Neural cell (in vitro differentiated cells): ENCODE measurements at regions not wholly inside any gene's neighbourhood (a gene's known extent, or its start where the extent isn't known, plus 50 kb on each side); places are given as distances from the start of the nearest gene placed in this dataset.
"Not testable (repeated sequence)": the region's sequence is repeated elsewhere in the genome, so short reads cannot be mapped to it uniquely, and the experiment has no call there.

ENCODE experiments used
- H2AFZ ChIP-seq: fragments of 200-600, 300-800 bp; sonication (generic), shearing (Covaris generic); 2 replicates; pipeline ENCODE4 v1.6.0; 2014; ENCODE audit warnings: low read depth, mild to moderate bottlenecking, antibody characterized with exemption, low read length, moderate library complexity
- H3F3A ChIP-seq: fragments of 200-600 bp; shearing (Covaris generic); 2 replicates; pipeline ENCODE4 v1.6.1; 2016; ENCODE audit warnings: mild to moderate bottlenecking, moderate library complexity, mixed read lengths, antibody characterized with exemption, low read length; ENCODE audit not compliant: insufficient read depth, poor library complexity, severe bottlenecking
- H3K27ac ChIP-seq: fragments of 200-600, 300-800 bp; sonication (generic), shearing (Covaris generic); 2 replicates; pipeline ENCODE4 v1.5.1; 2014; ENCODE audit warnings: mild to moderate bottlenecking, low read length, moderate library complexity
- H3K27me3 ChIP-seq: fragments of 300-800, 200-600 bp; sonication (generic), shearing (Covaris generic); 2 replicates; pipeline ENCODE4 v1.6.0; 2014; ENCODE audit warnings: mild to moderate bottlenecking, low read depth, low read length, moderate library complexity; ENCODE audit not compliant: insufficient read depth
- H3K36me3 ChIP-seq: fragments of 300-800, 200-600 bp; sonication (generic), shearing (Covaris generic); 2 replicates; pipeline ENCODE4 v1.5.1; 2014; ENCODE audit warnings: mild to moderate bottlenecking, antibody characterized with exemption, low read length, moderate library complexity; ENCODE audit not compliant: insufficient read depth
- H3K4me2 ChIP-seq: fragments of 300-800, 200-600 bp; sonication (generic), shearing (Covaris generic); 2 replicates; pipeline ENCODE4 v1.6.0; 2014; ENCODE audit warnings: mild to moderate bottlenecking, low read length
- H3K4me3 ChIP-seq: fragments of 300-800, 200-600 bp; sonication (generic), shearing (Covaris generic); 2 replicates; pipeline ENCODE4 v1.5.1; 2014; ENCODE audit warnings: mild to moderate bottlenecking, low read length, moderate library complexity
- H3K79me2 ChIP-seq: fragments of 200-600 bp; shearing (Covaris generic); replicated peaks from 2 replicates; pipeline ENCODE4 v1.6.0; 2014; ENCODE audit warnings: mild to moderate bottlenecking, low read length, moderate library complexity; ENCODE audit not compliant: insufficient read depth
- H3K9ac ChIP-seq: fragments of 300-800, 200-600 bp; sonication (generic), shearing (Covaris generic); 2 replicates; pipeline ENCODE4 v1.6.1; 2016; ENCODE audit warnings: mild to moderate bottlenecking, low read length, mixed read lengths
- H3K9me2 ChIP-seq: fragments of 200-600 bp; shearing (Covaris generic); 2 replicates; pipeline ENCODE4 v1.6.1; 2016; ENCODE audit warnings: mild to moderate bottlenecking, low read length, mixed read lengths; ENCODE audit not compliant: insufficient read depth
- H3K9me3 ChIP-seq: fragments of 200-600, 300-800 bp; sonication (generic), shearing (Covaris generic); 2 replicates; pipeline ENCODE4 v1.6.1; 2016; ENCODE audit warnings: mild to moderate bottlenecking, mixed run types, low read length, moderate library complexity, mixed read lengths
- H4K20me1 ChIP-seq: fragments of 200-600 bp; shearing (Covaris generic); 2 replicates; pipeline ENCODE4 v1.6.1; 2016; ENCODE audit warnings: mild to moderate bottlenecking, mixed run types; ENCODE audit not compliant: insufficient read depth
- EP300 ChIP-seq: fragments of 450-650 bp; conservative IDR thresholded peaks from 2 replicates; pipeline ENCODE4 v1.6.1; 2014; ENCODE audit warnings: antibody characterized with exemption, mild to moderate bottlenecking, moderate library complexity; ENCODE audit not compliant: poor library complexity, severe bottlenecking
- EZH2 ChIP-seq: fragments of 200-600, 300-800 bp; shearing (Covaris generic), sonication (generic); IDR thresholded peaks from 2 replicates; pipeline ENCODE4 v1.6.1; 2014; ENCODE audit warnings: antibody characterized with exemption, low read length, borderline replicate concordance, mild to moderate bottlenecking; ENCODE audit not compliant: insufficient read depth, poor library complexity, severe bottlenecking
- MXI1 ChIP-seq: fragments of 450-650 bp; conservative IDR thresholded peaks from 2 replicates; pipeline ENCODE4 v1.6.1; 2014; ENCODE audit warnings: antibody characterized with exemption, mild to moderate bottlenecking; ENCODE audit not compliant: poor library complexity, severe bottlenecking
- POLR2AphosphoS5 ChIP-seq: IDR thresholded peaks from 2 replicates; pipeline ENCODE4 v1.6.1; 2012
- RAD21 ChIP-seq: fragments of 450-650 bp; conservative IDR thresholded peaks from 2 replicates; pipeline ENCODE4 v1.6.1; 2014; ENCODE audit warnings: antibody characterized with exemption, mild to moderate bottlenecking, moderate library complexity
- SMC3 ChIP-seq: fragments of 450-650 bp; conservative IDR thresholded peaks from 2 replicates; pipeline ENCODE4 v1.6.1; 2014; ENCODE audit warnings: antibody characterized with exemption, mild to moderate bottlenecking, moderate library complexity; ENCODE audit not compliant: poor library complexity
- TAF1 ChIP-seq: IDR thresholded peaks from 2 replicates; pipeline ENCODE4 v1.6.1; 2012; ENCODE audit warnings: low read depth
- TF ChIP-seq, protein P1 (sequence below): fragments of 450-650 bp; IDR thresholded peaks from 2 replicates; pipeline ENCODE4 v1.5.1; 2014; ENCODE audit warnings: antibody characterized with exemption, mild to moderate bottlenecking, moderate library complexity; ENCODE audit not compliant: poor library complexity, severe bottlenecking
- TF ChIP-seq, protein P2 (sequence below): IDR thresholded peaks from 2 replicates; pipeline ENCODE4 v1.6.1; 2012; ENCODE audit warnings: borderline replicate concordance

DNA sequence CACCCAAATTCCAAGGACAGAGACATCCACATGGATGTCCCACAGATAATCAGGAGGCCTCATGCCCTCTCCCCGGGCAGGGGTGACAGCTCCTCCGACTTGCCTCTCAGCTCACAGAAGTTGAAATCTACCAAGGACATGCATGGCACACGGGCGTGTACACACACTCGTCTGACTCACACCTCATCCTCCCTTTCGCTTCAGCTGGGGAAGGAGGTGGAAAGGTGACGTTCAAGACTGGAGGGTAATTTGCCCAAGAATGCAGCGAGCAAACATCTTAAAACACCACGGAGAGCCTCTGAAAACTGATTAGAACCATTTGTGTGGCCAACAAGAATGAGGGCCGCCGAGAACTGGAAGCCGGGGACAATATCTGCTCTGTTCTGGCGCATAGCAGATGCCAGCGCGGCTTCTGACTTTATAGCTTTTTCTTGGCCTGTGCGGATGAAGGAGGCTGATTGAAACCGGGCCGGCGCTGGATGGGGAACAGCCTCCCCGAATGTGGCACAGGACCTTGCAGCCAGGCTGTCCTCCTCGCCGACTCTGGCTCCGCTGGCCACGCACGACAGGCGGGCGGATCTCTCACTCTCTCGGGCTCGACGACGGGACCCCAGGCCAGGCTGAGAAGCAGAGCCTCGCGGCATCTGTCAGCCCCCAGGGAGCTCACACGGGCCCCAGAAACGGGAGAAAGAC is 100.9 kb downstream of the C16orf95 start:
- Histone ChIP-seq H2AFZ (no peak overlapping the region), H3K9ac (no peak overlapping the region), H3K4me2 (no peak overlapping the region), H3K79me2 (no peaks in the 10 kb centered on the region), H4K20me1 (no peaks in the 10 kb centered on the region), H3K4me3 (no peak overlapping the region), H3K27me3 (no peaks in the 10 kb centered on the region), H3K9me3 (no peaks in the 10 kb centered on the region), H3F3A (no peaks in the 10 kb centered on the region), H3K9me2 (no peaks in the 10 kb centered on the region), H3K27ac (no peak overlapping the region), H3K36me3 (no peaks in the 10 kb centered on the region)
- TF ChIP-seq, protein P1, sequence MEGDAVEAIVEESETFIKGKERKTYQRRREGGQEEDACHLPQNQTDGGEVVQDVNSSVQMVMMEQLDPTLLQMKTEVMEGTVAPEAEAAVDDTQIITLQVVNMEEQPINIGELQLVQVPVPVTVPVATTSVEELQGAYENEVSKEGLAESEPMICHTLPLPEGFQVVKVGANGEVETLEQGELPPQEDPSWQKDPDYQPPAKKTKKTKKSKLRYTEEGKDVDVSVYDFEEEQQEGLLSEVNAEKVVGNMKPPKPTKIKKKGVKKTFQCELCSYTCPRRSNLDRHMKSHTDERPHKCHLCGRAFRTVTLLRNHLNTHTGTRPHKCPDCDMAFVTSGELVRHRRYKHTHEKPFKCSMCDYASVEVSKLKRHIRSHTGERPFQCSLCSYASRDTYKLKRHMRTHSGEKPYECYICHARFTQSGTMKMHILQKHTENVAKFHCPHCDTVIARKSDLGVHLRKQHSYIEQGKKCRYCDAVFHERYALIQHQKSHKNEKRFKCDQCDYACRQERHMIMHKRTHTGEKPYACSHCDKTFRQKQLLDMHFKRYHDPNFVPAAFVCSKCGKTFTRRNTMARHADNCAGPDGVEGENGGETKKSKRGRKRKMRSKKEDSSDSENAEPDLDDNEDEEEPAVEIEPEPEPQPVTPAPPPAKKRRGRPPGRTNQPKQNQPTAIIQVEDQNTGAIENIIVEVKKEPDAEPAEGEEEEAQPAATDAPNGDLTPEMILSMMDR: no peak
- TF ChIP-seq SMC3: no peak
- TF ChIP-seq, protein P2, sequence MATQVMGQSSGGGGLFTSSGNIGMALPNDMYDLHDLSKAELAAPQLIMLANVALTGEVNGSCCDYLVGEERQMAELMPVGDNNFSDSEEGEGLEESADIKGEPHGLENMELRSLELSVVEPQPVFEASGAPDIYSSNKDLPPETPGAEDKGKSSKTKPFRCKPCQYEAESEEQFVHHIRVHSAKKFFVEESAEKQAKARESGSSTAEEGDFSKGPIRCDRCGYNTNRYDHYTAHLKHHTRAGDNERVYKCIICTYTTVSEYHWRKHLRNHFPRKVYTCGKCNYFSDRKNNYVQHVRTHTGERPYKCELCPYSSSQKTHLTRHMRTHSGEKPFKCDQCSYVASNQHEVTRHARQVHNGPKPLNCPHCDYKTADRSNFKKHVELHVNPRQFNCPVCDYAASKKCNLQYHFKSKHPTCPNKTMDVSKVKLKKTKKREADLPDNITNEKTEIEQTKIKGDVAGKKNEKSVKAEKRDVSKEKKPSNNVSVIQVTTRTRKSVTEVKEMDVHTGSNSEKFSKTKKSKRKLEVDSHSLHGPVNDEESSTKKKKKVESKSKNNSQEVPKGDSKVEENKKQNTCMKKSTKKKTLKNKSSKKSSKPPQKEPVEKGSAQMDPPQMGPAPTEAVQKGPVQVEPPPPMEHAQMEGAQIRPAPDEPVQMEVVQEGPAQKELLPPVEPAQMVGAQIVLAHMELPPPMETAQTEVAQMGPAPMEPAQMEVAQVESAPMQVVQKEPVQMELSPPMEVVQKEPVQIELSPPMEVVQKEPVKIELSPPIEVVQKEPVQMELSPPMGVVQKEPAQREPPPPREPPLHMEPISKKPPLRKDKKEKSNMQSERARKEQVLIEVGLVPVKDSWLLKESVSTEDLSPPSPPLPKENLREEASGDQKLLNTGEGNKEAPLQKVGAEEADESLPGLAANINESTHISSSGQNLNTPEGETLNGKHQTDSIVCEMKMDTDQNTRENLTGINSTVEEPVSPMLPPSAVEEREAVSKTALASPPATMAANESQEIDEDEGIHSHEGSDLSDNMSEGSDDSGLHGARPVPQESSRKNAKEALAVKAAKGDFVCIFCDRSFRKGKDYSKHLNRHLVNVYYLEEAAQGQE: no peak
- TF ChIP-seq RAD21: no peak
- TF ChIP-seq MXI1: no peak
- TF ChIP-seq EZH2: no peak
- TF ChIP-seq TAF1: no peak
- TF ChIP-seq POLR2AphosphoS5: no peak
- no peak for TF ChIP-seq EP300

DNA sequence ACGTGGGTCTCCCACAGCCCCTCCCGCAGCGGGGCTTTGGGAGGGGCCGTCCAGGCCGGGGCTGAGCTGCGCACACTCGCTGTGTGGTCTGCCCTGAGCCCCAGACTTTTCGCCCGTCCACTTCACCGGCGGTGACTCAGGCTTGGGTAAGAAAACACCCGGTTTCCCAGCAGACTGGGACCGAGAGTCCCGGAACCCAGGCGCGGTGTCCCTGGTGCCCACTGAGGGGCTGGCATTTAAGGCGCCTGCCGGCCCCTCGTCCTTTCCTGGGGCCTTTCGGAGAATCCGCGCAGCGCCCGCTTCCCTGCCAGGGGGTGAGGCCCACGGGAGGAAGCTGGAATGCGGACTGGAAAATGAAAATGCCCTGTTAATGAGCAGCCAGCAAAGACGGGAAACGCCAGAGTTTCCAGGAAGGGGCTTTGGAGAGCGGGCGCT is 100.3 kb downstream of the C16orf95 start:
- H4K20me1 ChIP-seq: no peaks in the 10 kb centered on the region
- no peaks in the 10 kb centered on the region for H3K36me3 ChIP-seq
- no peaks in the 10 kb centered on the region for H3F3A ChIP-seq
- H3K9ac ChIP-seq: no peak overlapping the region
- no peak overlapping the region for H3K4me3 ChIP-seq
- no peaks in the 10 kb centered on the region for H3K27me3 ChIP-seq
- TF ChIP-seq MXI1 (no peak), TAF1 (no peak), RAD21 (no peak), SMC3 (no peak), POLR2AphosphoS5 (no peak), EP300 (no peak), EZH2 (no peak)
- TF ChIP-seq, protein P1: no peak
- TF ChIP-seq, protein P2: no peak
- H2AFZ ChIP-seq: no peak overlapping the region
- H3K9me3 ChIP-seq: no peaks in the 10 kb centered on the region
- H3K9me2 ChIP-seq: no peaks in the 10 kb centered on the region
- no peaks in the 10 kb centered on the region for H3K79me2 ChIP-seq
- no peak overlapping the region for H3K4me2 ChIP-seq
- H3K27ac ChIP-seq: no peak overlapping the region

DNA sequence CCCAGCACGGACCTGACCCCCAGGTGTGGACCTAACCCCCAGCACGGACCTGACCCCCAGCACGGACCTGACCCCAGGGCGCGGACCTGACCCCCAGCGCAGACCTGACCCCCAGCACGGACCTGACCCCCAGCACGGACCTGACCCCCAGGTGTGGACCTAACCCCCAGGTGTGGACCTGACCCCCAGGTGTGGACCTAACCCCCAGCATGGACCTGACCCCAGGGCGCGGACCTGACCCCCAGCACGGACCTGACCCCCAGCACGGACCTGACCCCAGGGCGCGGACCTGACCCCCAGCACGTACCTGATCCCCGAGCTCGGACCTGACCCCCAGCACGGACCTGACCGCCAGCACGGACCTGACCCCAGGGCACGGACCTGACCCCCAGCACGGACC is 99.4 kb downstream of the C16orf95 start:
- H3K4me3 ChIP-seq, H3K4me2 ChIP-seq, H3K9ac ChIP-seq, H3K36me3 ChIP-seq, H3K27ac ChIP-seq, H3K79me2 ChIP-seq, H3F3A ChIP-seq, H3K9me2 ChIP-seq, H3K27me3 ChIP-seq, H3K9me3 ChIP-seq, H4K20me1 ChIP-seq, H2AFZ ChIP-seq: not testable (repeated sequence)
